Neural crest cell (in vitro differentiated cells): ENCODE measurements at regions not wholly inside any gene's neighbourhood (a gene's known extent, or its start where the extent isn't known, plus 50 kb on each side); places are given as distances from the start of the nearest gene placed in this dataset.
"Not testable (repeated sequence)": the region's sequence is repeated elsewhere in the genome, so short reads cannot be mapped to it uniquely, and the experiment has no call there.

Experiments
- DNase-seq: peaks from one replicate; pipeline ENCODE4 v3.0.0; 2021; ENCODE audit warnings: low read depth, mixed read lengths, low spot score
- H3K27ac Mint-ChIP-seq: one replicate; pipeline ENCODE4 v1.8.0; 2021; ENCODE audit warnings: mild to moderate bottlenecking, mixed read lengths; ENCODE audit not compliant: unreplicated experiment
- H3K27me3 Mint-ChIP-seq: 2 replicates; pipeline ENCODE4 v1.8.0; 2021; ENCODE audit warnings: low read depth, mild to moderate bottlenecking, mixed read lengths
- H3K36me3 Mint-ChIP-seq: 2 replicates; pipeline ENCODE4 v1.8.0; 2021; ENCODE audit warnings: low read depth, mild to moderate bottlenecking, mixed read lengths
- H3K4me1 Mint-ChIP-seq: 2 replicates; pipeline ENCODE4 v1.8.0; 2021; ENCODE audit warnings: mixed read lengths
- H3K4me3 Mint-ChIP-seq: one replicate; pipeline ENCODE4 v1.8.0; 2021; ENCODE audit warnings: mild to moderate bottlenecking, mixed read lengths
- H3K9me3 Mint-ChIP-seq: 2 replicates; pipeline ENCODE4 v1.8.0; 2021; ENCODE audit warnings: mixed read lengths
- CTCF ChIP-seq: fragments of 200-600 bp; sonication (generic); conservative IDR thresholded peaks from 2 replicates; pipeline ENCODE4 v1.5.0; 2021; ENCODE audit warnings: antibody characterized with exemption, mild to moderate bottlenecking

- no peak overlapping the region for H3K27ac Mint-ChIP-seq
- no peak for DNase-seq
- H3K4me3 Mint-ChIP-seq = no peak overlapping the region
- H3K27me3 Mint-ChIP-seq = no peaks in the 10 kb centered on the region
- peaks cover 5% of the 10 kb centered on the region for H3K36me3 Mint-ChIP-seq
- no peak for TF ChIP-seq CTCF
- H3K4me1 Mint-ChIP-seq = no peaks in the 10 kb centered on the region
- H3K9me3 Mint-ChIP-seq = peaks cover 3% of the 10 kb centered on the region
These were observed 236.9 kb upstream of the IL12A start for GRCh38 chr3:159751752-159752151.

GRCh38 chr3:159756279-159757207 lies 232.1 kb upstream of the IL12A start:
- peak overlapping the region; percentile 64 for H3K27ac Mint-ChIP-seq
- H3K4me3 Mint-ChIP-seq, H3K9me3 Mint-ChIP-seq: not testable (repeated sequence)

GRCh38 chr3:159757341-159758060 lies 231.1 kb upstream of the IL12A start:
- DNase-seq = no peak
- Mint-ChIP-seq H3K4me1 (no peaks in the 10 kb centered on the region), H3K36me3 (peaks cover 7% of the 10 kb centered on the region), H3K4me3 (no peak overlapping the region), H3K27me3 (peaks cover 14% of the 10 kb centered on the region), H3K27ac (no peak overlapping the region), H3K9me3 (peaks cover 3% of the 10 kb centered on the region)
- TF ChIP-seq CTCF = no peak

More at GRCh38 chr3:159756279-159757207, 232.1 kb upstream of the IL12A start:
- H3K4me1 Mint-ChIP-seq, DNase-seq, H3K27me3 Mint-ChIP-seq, H3K36me3 Mint-ChIP-seq: not testable (repeated sequence)

GRCh38 chr3:159760046-159760445 lies 228.6 kb upstream of the IL12A start:
- TF ChIP-seq CTCF = no peak
- Mint-ChIP-seq H3K27me3 (peaks cover 22% of the 10 kb centered on the region), H3K4me1 (peaks cover 7% of the 10 kb centered on the region), H3K27ac (no peak overlapping the region), H3K36me3 (peaks cover 5% of the 10 kb centered on the region), H3K9me3 (no peaks in the 10 kb centered on the region), H3K4me3 (no peak overlapping the region)
- no peak for DNase-seq

- H3K36me3 Mint-ChIP-seq = peaks cover 5% of the 10 kb centered on the region
- no peak for DNase-seq
- no peak overlapping the region for H3K27ac Mint-ChIP-seq
- peaks cover 30% of the 10 kb centered on the region for H3K27me3 Mint-ChIP-seq
- H3K4me1 Mint-ChIP-seq = peaks cover 18% of the 10 kb centered on the region
- no peak for TF ChIP-seq CTCF
- H3K4me3 Mint-ChIP-seq = peak overlapping the region; percentile 76
- no peaks in the 10 kb centered on the region for H3K9me3 Mint-ChIP-seq
These were observed 227.3 kb upstream of the IL12A start for GRCh38 chr3:159761369-159761768.
